DOHH2 (cell line): ENCODE measurements at regions not wholly inside any gene's neighbourhood (a gene's known extent, or its start where the extent isn't known, plus 50 kb on each side); places are given as distances from the start of the nearest gene placed in this dataset.

Experiments
- H3F3A ChIP-seq: fragments of 200-600 bp; sonication (generic), shearing (Covaris generic); 2 replicates; pipeline ENCODE4 v1.6.0; 2016; ENCODE audit warnings: antibody characterized with exemption, mild to moderate bottlenecking; ENCODE audit not compliant: control insufficient read depth, insufficient read depth
- H3K27ac ChIP-seq: fragments of 200-600 bp; sonication (generic); 2 replicates; pipeline ENCODE4 v1.5.1; 2014; ENCODE audit warnings: low read depth, mild to moderate bottlenecking, low read length, moderate library complexity
- H3K27me3 ChIP-seq: fragments of 200-600 bp; sonication (generic); 2 replicates; pipeline ENCODE4 v1.6.1; 2014; ENCODE audit warnings: mild to moderate bottlenecking, low read length, mixed read lengths; ENCODE audit not compliant: control insufficient read depth
- H3K36me3 ChIP-seq: fragments of 200-600 bp; sonication (generic); 2 replicates; pipeline ENCODE4 v1.6.1; 2014; ENCODE audit warnings: mild to moderate bottlenecking, low read length, moderate library complexity, mixed read lengths; ENCODE audit not compliant: control insufficient read depth
- H3K4me1 ChIP-seq: fragments of 200-600 bp; sonication (generic); 2 replicates; pipeline ENCODE4 v1.6.1; 2014; ENCODE audit warnings: mild to moderate bottlenecking, low read length, mixed read lengths; ENCODE audit not compliant: control insufficient read depth
- H3K4me2 ChIP-seq: fragments of 200-600 bp; sonication (generic); 2 replicates; pipeline ENCODE4 v1.6.0; 2014; ENCODE audit warnings: mild to moderate bottlenecking, low read length, moderate library complexity
- H3K4me3 ChIP-seq: fragments of 200-600 bp; sonication (generic); 2 replicates; pipeline ENCODE4 v1.5.1; 2014; ENCODE audit warnings: mild to moderate bottlenecking, low read length, mixed read lengths
- H3K79me2 ChIP-seq: fragments of 200-600 bp; sonication (generic); 2 replicates; pipeline ENCODE4 v1.6.1; 2014; ENCODE audit warnings: mild to moderate bottlenecking, low read length, mixed read lengths; ENCODE audit not compliant: control insufficient read depth
- H3K9me2 ChIP-seq: fragments of 200-600 bp; sonication (generic); replicated peaks from 2 replicates; pipeline ENCODE4 v1.6.1; 2014; ENCODE audit warnings: mild to moderate bottlenecking, low read length, mixed read lengths; ENCODE audit not compliant: control insufficient read depth
- H3K9me3 ChIP-seq: fragments of 200-600 bp; sonication (generic); 2 replicates; pipeline ENCODE4 v1.6.1; 2014; ENCODE audit warnings: antibody characterized with exemption, low read length, mixed read lengths; ENCODE audit not compliant: control insufficient read depth, insufficient read depth
- H4K20me1 ChIP-seq: fragments of 200-600 bp; sonication (generic); 2 replicates; pipeline ENCODE4 v1.6.0; 2014; ENCODE audit warnings: low read depth, mild to moderate bottlenecking, antibody characterized with exemption, low read length, moderate library complexity; ENCODE audit not compliant: control insufficient read depth, insufficient read depth
- CTCF ChIP-seq: fragments of 200-600 bp; sonication (generic); IDR thresholded peaks from one replicate; pipeline ENCODE4 v1.5.1; 2014; ENCODE audit warnings: antibody characterized with exemption, mild to moderate bottlenecking, low read depth, low read length; ENCODE audit not compliant: poor library complexity, severe bottlenecking
- EZH2phosphoT487 ChIP-seq: fragments of 200-600 bp; sonication (generic); IDR thresholded peaks from 2 replicates; pipeline ENCODE4 v1.6.1; 2017; ENCODE audit warnings: borderline replicate concordance, mild to moderate bottlenecking, antibody characterized with exemption, low read length, moderate library complexity, mixed read lengths

- Histone ChIP-seq H3F3A (no peaks in the 10 kb centered on the region), H3K79me2 (no peaks in the 10 kb centered on the region), H3K27ac (no peak overlapping the region), H3K9me3 (peaks cover 3% of the 10 kb centered on the region; the same call in 1 of the 2 replicates), H4K20me1 (no peaks in the 10 kb centered on the region), H3K27me3 (no peaks in the 10 kb centered on the region), H3K4me2 (no peak overlapping the region), H3K4me1 (no peaks in the 10 kb centered on the region), H3K36me3 (no peaks in the 10 kb centered on the region), H3K4me3 (no peak overlapping the region), H3K9me2 (no peaks in the 10 kb centered on the region)
- TF ChIP-seq CTCF = no peak
- no peak for TF ChIP-seq EZH2phosphoT487
Observed at GRCh38 chr5:9724707-9725106, 94.6 kb upstream of the TAS2R1 start.

- Histone ChIP-seq H3F3A (no peaks in the 10 kb centered on the region), H3K4me3 (no peak overlapping the region), H3K36me3 (no peaks in the 10 kb centered on the region), H3K9me2 (no peaks in the 10 kb centered on the region), H3K4me2 (no peak overlapping the region), H3K9me3 (peaks cover 3% of the 10 kb centered on the region; the same call in 1 of the 2 replicates), H3K27me3 (no peaks in the 10 kb centered on the region), H3K4me1 (no peaks in the 10 kb centered on the region), H3K79me2 (no peaks in the 10 kb centered on the region), H3K27ac (no peak overlapping the region), H4K20me1 (no peaks in the 10 kb centered on the region)
- TF ChIP-seq EZH2phosphoT487 = no peak
- no peak for TF ChIP-seq CTCF
Observed at GRCh38 chr5:9722601-9723180, 92.5 kb upstream of the TAS2R1 start.

- no peaks in the 10 kb centered on the region for H4K20me1 ChIP-seq
- H3K27ac ChIP-seq = no peak overlapping the region
- H3K4me2 ChIP-seq = no peak overlapping the region
- H3K36me3 ChIP-seq = no peaks in the 10 kb centered on the region
- H3K27me3 ChIP-seq = no peaks in the 10 kb centered on the region
- peaks cover 3% of the 10 kb centered on the region; the same call in 1 of the 2 replicates for H3K9me3 ChIP-seq
- H3K79me2 ChIP-seq = no peaks in the 10 kb centered on the region
- TF ChIP-seq EZH2phosphoT487 = no peak
- H3F3A ChIP-seq = no peaks in the 10 kb centered on the region
- H3K4me1 ChIP-seq = peaks cover 7% of the 10 kb centered on the region
- H3K4me3 ChIP-seq = no peak overlapping the region
- no peaks in the 10 kb centered on the region for H3K9me2 ChIP-seq
Observed at GRCh38 chr5:9721161-9721560, 91.0 kb upstream of the TAS2R1 start.

GRCh38 chr5:9720361-9720760 is 90.2 kb upstream of the TAS2R1 start:
- H3K27ac ChIP-seq = no peak overlapping the region
- no peaks in the 10 kb centered on the region for H4K20me1 ChIP-seq
- H3K9me2 ChIP-seq = no peaks in the 10 kb centered on the region
- peaks cover 7% of the 10 kb centered on the region for H3K4me1 ChIP-seq
- no peaks in the 10 kb centered on the region for H3K27me3 ChIP-seq
- no peak overlapping the region for H3K4me2 ChIP-seq
- no peak overlapping the region for H3K4me3 ChIP-seq
- H3K9me3 ChIP-seq = peaks cover 3% of the 10 kb centered on the region; the same call in 1 of the 2 replicates
- TF ChIP-seq EZH2phosphoT487 = no peak
- TF ChIP-seq CTCF = no peak
- H3K79me2 ChIP-seq = no peaks in the 10 kb centered on the region
- no peaks in the 10 kb centered on the region for H3F3A ChIP-seq
- H3K36me3 ChIP-seq = no peaks in the 10 kb centered on the region
